H1 (cell line): ENCODE measurements at regions not wholly inside any gene's neighbourhood (a gene's known extent, or its start where the extent isn't known, plus 50 kb on each side); places are given as distances from the start of the nearest gene placed in this dataset.
"Not testable (repeated sequence)": the region's sequence is repeated elsewhere in the genome, so short reads cannot be mapped to it uniquely, and the experiment has no call there.

Experiments used
- CTCF ChIA-PET: fragments of 300-600 bp; sonication (Branson Sonifier 250); formaldehyde crosslinking; loops from one replicate; lab custom pipeline; 2021; ENCODE audit not compliant: partially characterized antibody; lab: Charles Lee
- POLR2A ChIA-PET: fragments of 300-600 bp; sonication (Branson Sonifier 250); formaldehyde crosslinking; loops from one replicate; lab custom pipeline; 2021; ENCODE audit warnings: inconsistent platforms; ENCODE audit not compliant: partially characterized antibody; lab: Charles Lee
- DNase-seq, 2 experiments: peaks; one replicate each; pipeline versions ENCODE4 v3.0.0 to v3.0.0-alpha.2; 2010 to 2022; ENCODE audit warnings: low spot score in 2 of 2, low read depth in 1 of 2, mixed read lengths in 1 of 2
- FAIRE-seq: peaks from 2 replicates; lab custom pipeline; 2011; peaks lifted over from hg19 to GRCh38; lab: Jason Lieb, UNC
- H2AFZ ChIP-seq: 2 replicates; pipeline ENCODE4 v1.8.1; 2012; ENCODE audit warnings: low read length, inconsistent platforms
- H2AK5ac ChIP-seq: 2 replicates; pipeline ENCODE4 v1.6.1; 2013; ENCODE audit warnings: low read depth, low read length
- H2BK120ac ChIP-seq: replicated peaks from 2 replicates; pipeline ENCODE3; 2013; ENCODE audit warnings: low read depth, low read length, inconsistent platforms
- H2BK12ac ChIP-seq: 2 replicates; pipeline ENCODE4 v1.6.1; 2013; ENCODE audit warnings: low read depth, low read length
- H2BK15ac ChIP-seq: 2 replicates; pipeline ENCODE4 v1.6.1; 2013; ENCODE audit warnings: low read length
- H2BK20ac ChIP-seq: 2 replicates; pipeline ENCODE4 v1.6.1; 2013; ENCODE audit warnings: low read length
- H2BK5ac ChIP-seq: 2 replicates; pipeline ENCODE4 v1.6.1; 2013; ENCODE audit warnings: low read depth, low read length
- H3K14ac ChIP-seq: 2 replicates; pipeline ENCODE4 v1.6.1; 2013; ENCODE audit warnings: inconsistent platforms; ENCODE audit not compliant: insufficient read length
- H3K18ac ChIP-seq: 2 replicates; pipeline ENCODE4 v1.6.1; 2013; ENCODE audit warnings: low read length; ENCODE audit errors: extremely low read depth
- H3K23ac ChIP-seq: 2 replicates; pipeline ENCODE4 v1.6.1; 2013; ENCODE audit warnings: inconsistent platforms; ENCODE audit not compliant: insufficient read length
- H3K23me2 ChIP-seq: 2 replicates; pipeline ENCODE4 v1.6.1; 2013; ENCODE audit warnings: low read depth, low read length
- H3K27ac ChIP-seq: 2 replicates; pipeline ENCODE4 v1.6.1; 2011; ENCODE audit warnings: low read depth, low read length, inconsistent platforms
- H3K27me3 ChIP-seq, 4 experiments: replicated peaks in 1 of 4; 1 replicate in 1 of 4; 2 replicates in 3 of 4; pipeline versions ENCODE4 v1.6.1 to v1.8.1; 2011 to 2013; ENCODE audit warnings: low read length in 3 of 4, mild to moderate bottlenecking in 3 of 4, inconsistent platforms in 2 of 4, mixed read lengths in 2 of 4, moderate library complexity in 1 of 4; ENCODE audit not compliant: control insufficient read depth in 3 of 4, insufficient read depth in 3 of 4; ENCODE audit errors: extremely low read depth in 1 of 4
- H3K36me3 ChIP-seq, 4 experiments: 2 replicates each; pipeline versions ENCODE4 v1.6.1 to v1.8.1; 2011 to 2013; ENCODE audit warnings: mild to moderate bottlenecking in 4 of 4, low read length in 3 of 4, moderate library complexity in 2 of 4, control low read depth in 1 of 4, inconsistent platforms in 1 of 4; ENCODE audit not compliant: insufficient read depth in 4 of 4, control insufficient read depth in 2 of 4
- H3K4ac ChIP-seq: replicated peaks from 2 replicates; pipeline ENCODE3; 2013; ENCODE audit warnings: low read length, low read depth, mixed read lengths, inconsistent platforms; ENCODE audit not compliant: insufficient read length
- H3K4me1 ChIP-seq, 4 experiments: replicated peaks in 1 of 4; 1 replicate in 1 of 4; 2 replicates in 3 of 4; pipeline versions ENCODE4 v1.6.1 to v1.8.1; 2011 to 2013; ENCODE audit warnings: low read length in 3 of 4, inconsistent platforms in 2 of 4, mixed read lengths in 1 of 4; ENCODE audit not compliant: insufficient read depth in 4 of 4, control insufficient read depth in 3 of 4
- H3K4me2 ChIP-seq, 2 experiments: 2 replicates each; pipeline versions ENCODE4 v1.6.1 to v1.8.1; 2011 to 2013; ENCODE audit warnings: low read depth in 2 of 2, low read length in 2 of 2, control low read depth in 1 of 2, inconsistent platforms in 1 of 2, mild to moderate bottlenecking in 1 of 2; ENCODE audit not compliant: insufficient read depth in 1 of 2
- H3K4me3 ChIP-seq, 4 experiments: fragments of 200-600, 300-600 bp in 1 of 4; sonication (generic), shearing (Covaris generic), sonication (Bioruptor Twin) in 1 of 4; 2 replicates each; pipeline versions ENCODE4 v1.5.1 to v1.8.1; 2011 to 2016; ENCODE audit warnings: low read length in 4 of 4, low read depth in 3 of 4, control low read depth in 2 of 4, inconsistent platforms in 2 of 4, mild to moderate bottlenecking in 2 of 4, mixed read lengths in 1 of 4, moderate library complexity in 1 of 4; ENCODE audit not compliant: insufficient read depth in 2 of 4; ENCODE audit errors: extremely low read depth in 1 of 4
- H3K56ac ChIP-seq: replicated peaks from 2 replicates; pipeline ENCODE3; 2013; ENCODE audit warnings: low read depth, mild to moderate bottlenecking, mixed read lengths, low read length, inconsistent platforms; ENCODE audit not compliant: insufficient read length
- H3K79me1 ChIP-seq: 2 replicates; pipeline ENCODE4 v1.6.1; 2013; ENCODE audit warnings: low read depth, low read length, control low read depth
- H3K79me2 ChIP-seq, 2 experiments: 2 replicates each; pipeline versions ENCODE4 v1.6.1 to v1.8.1; 2012 to 2013; ENCODE audit warnings: low read length in 2 of 2, mild to moderate bottlenecking in 2 of 2, inconsistent platforms in 1 of 2; ENCODE audit not compliant: insufficient read depth in 2 of 2, control insufficient read depth in 1 of 2
- H3K9ac ChIP-seq, 4 experiments: replicated peaks in 1 of 4; 1 replicate in 1 of 4; 2 replicates in 3 of 4; pipeline versions ENCODE4 v1.6.1 to v1.8.1; 2011 to 2013; ENCODE audit warnings: low read depth in 3 of 4, low read length in 3 of 4, control low read depth in 2 of 4, mild to moderate bottlenecking in 2 of 4, moderate library complexity in 2 of 4, inconsistent platforms in 1 of 4; ENCODE audit errors: extremely low read depth in 1 of 4
- H3K9me3 ChIP-seq, 2 experiments: 2 replicates each; pipeline versions ENCODE4 v1.6.1 to v1.8.1; 2012 to 2013; ENCODE audit warnings: mild to moderate bottlenecking in 2 of 2, moderate library complexity in 2 of 2, control low read depth in 1 of 2, inconsistent platforms in 1 of 2, low read depth in 1 of 2, low read length in 1 of 2, mixed read lengths in 1 of 2; ENCODE audit not compliant: insufficient read depth in 2 of 2
- H4K20me1 ChIP-seq, 2 experiments: replicated peaks in 1 of 2; 2 replicates each; pipeline versions ENCODE3 to v1.8.1; 2011 to 2013; ENCODE audit warnings: inconsistent platforms in 2 of 2, low read length in 2 of 2, mild to moderate bottlenecking in 1 of 2; ENCODE audit not compliant: insufficient read depth in 2 of 2, control insufficient read depth in 1 of 2
- H4K5ac ChIP-seq: 2 replicates; pipeline ENCODE4 v1.6.1; 2013; ENCODE audit warnings: low read length, low read depth, mixed read lengths, inconsistent platforms; ENCODE audit not compliant: insufficient read length
- H4K8ac ChIP-seq: 2 replicates; pipeline ENCODE4 v1.8.0; 2013; ENCODE audit warnings: mild to moderate bottlenecking, moderate library complexity, low read length, inconsistent platforms; ENCODE audit not compliant: insufficient read depth; ENCODE audit errors: extremely low read depth
- H4K91ac ChIP-seq: replicated peaks from 2 replicates; pipeline ENCODE3; 2013; ENCODE audit warnings: low read length, mixed read lengths, inconsistent platforms; ENCODE audit not compliant: insufficient read length
- WGBS, 2 experiments: shearing (Covaris generic) in 1 of 2; methylation state at CpG; one replicate each; pipeline versions ENCODE4 v1.1.6 to v1.1.7; 2013 to 2015; ENCODE audit warnings: low lambda C conversion rate in 2 of 2, mixed read lengths in 2 of 2, inconsistent platforms in 1 of 2, low coverage in 1 of 2, missing lambda C conversion rate in 1 of 2; ENCODE audit not compliant: insufficient replicate concordance in 2 of 2, insufficient coverage in 1 of 2, insufficient read length in 1 of 2; ENCODE audit errors: extremely low coverage in 1 of 2, missing lambda C conversion rate in 1 of 2; 5-methylcytosine and 5-hydroxymethylcytosine counted together

GRCh38 chr7:131058561-131059288, 269.0 kb upstream of the MKLN1 start:
- H3K23ac ChIP-seq, H2BK120ac ChIP-seq, H2BK20ac ChIP-seq, H4K8ac ChIP-seq, H2AK5ac ChIP-seq, H2AFZ ChIP-seq, H2BK15ac ChIP-seq, H2BK12ac ChIP-seq, H3K9ac ChIP-seq, H3K27me3 ChIP-seq, H3K4me3 ChIP-seq, H3K18ac ChIP-seq, H4K5ac ChIP-seq, H3K14ac ChIP-seq, H3K27ac ChIP-seq, H3K4ac ChIP-seq, H3K56ac ChIP-seq, H3K4me2 ChIP-seq, H3K23me2 ChIP-seq, H3K79me1 ChIP-seq, H2BK5ac ChIP-seq, H3K4me1 ChIP-seq, H4K91ac ChIP-seq, DNase-seq, FAIRE-seq, H4K20me1 ChIP-seq: not testable (repeated sequence)
- WGBS, 2 experiments = 91% methylated on average over 30 of the region's 36 CpGs; no CpG with 5 or more reads in 1 of the 2 experiments
- peaks cover 0 to 10% (median 3%) of the 10 kb centered on the region in 4 experiments; a peak in 2 of 8 replicates for H3K36me3 ChIP-seq
- CTCF ChIA-PET = interaction anchor here (1.1 to 1.5 kb wide), 3 partner anchors 10 to 18 kb away, joined by 3 to 5 read pairs (median 4); no protein-coding TSS in a partner anchor
- POLR2A ChIA-PET = interaction anchor here (0.8 kb wide), 1 partner anchor 165 kb away, joined by 3 read pairs; no protein-coding TSS in a partner anchor
- peaks cover 0 to 15% of the 10 kb centered on the region in 2 experiments; a peak in 2 of 4 replicates for H3K79me2 ChIP-seq
- peaks cover 9 to 13% of the 10 kb centered on the region in 2 experiments; a peak in 3 of 4 replicates for H3K9me3 ChIP-seq
